PC-3 (cell line): ENCODE measurements at regions not wholly inside any gene's neighbourhood (a gene's known extent, or its start where the extent isn't known, plus 50 kb on each side); places are given as distances from the start of the nearest gene placed in this dataset.

Source experiments
- CTCF ChIP-seq: fragments of 300-600 bp; sonication (generic); conservative IDR thresholded peaks from 2 replicates; pipeline ENCODE4 v1.5.1; 2017; ENCODE audit warnings: antibody characterized with exemption, low read depth, mild to moderate bottlenecking, low read length
- EZH2 ChIP-seq: fragments of 300-600 bp; sonication (generic); IDR thresholded peaks from one replicate; pipeline ENCODE4 v1.6.1; 2017; ENCODE audit warnings: antibody characterized with exemption, mild to moderate bottlenecking, low read length; ENCODE audit not compliant: unreplicated experiment

- TF ChIP-seq CTCF (no peak), EZH2 (no peak)
These were observed 79.3 kb upstream of the CD28 start for GRCh38 chr2:203626952-203627681.
